ENCODE measurements at regions not wholly inside any gene's neighbourhood (a gene's known extent, or its start where the extent isn't known, plus 50 kb on each side); places are given as distances from the start of the nearest gene placed in this dataset.

- DNase-seq: no peak
Observed at GRCh38 chr12:89087876-89088275, 264.4 kb downstream of the DUSP6 start.

GRCh38 chr12:89087149-89087825 lies 265.0 kb downstream of the DUSP6 start:
- DNase-seq: no peak

GRCh38 chr12:89085421-89085820 lies 266.9 kb downstream of the DUSP6 start:
- no peak for DNase-seq

- DNase-seq: no peak
Observed at GRCh38 chr12:89084751-89085150, 267.6 kb downstream of the DUSP6 start.

GRCh38 chr12:89083491-89083890 lies 268.8 kb downstream of the DUSP6 start:
- no peak for DNase-seq

GRCh38 chr12:89082370-89082753 lies 269.9 kb downstream of the DUSP6 start:
- no peak for DNase-seq

GRCh38 chr12:89081719-89082369 lies 270.5 kb downstream of the DUSP6 start:
- no peak for DNase-seq

GRCh38 chr12:89080793-89081465 lies 271.4 kb downstream of the DUSP6 start:
- DNase-seq: no peak

- DNase-seq: no peak
Observed at GRCh38 chr12:89075880-89076540, 276.3 kb downstream of the DUSP6 start.

GRCh38 chr12:89073659-89074058 lies 278.6 kb downstream of the DUSP6 start:
- no peak for DNase-seq

GRCh38 chr12:89073027-89073398 lies 279.3 kb downstream of the DUSP6 start:
- no peak for DNase-seq

- DNase-seq: no peak
Observed at GRCh38 chr12:89072294-89073026, 279.8 kb downstream of the DUSP6 start.

- DNase-seq: no peak
Observed at GRCh38 chr12:89070603-89071002, 281.7 kb downstream of the DUSP6 start.

GRCh38 chr12:89069431-89069830 lies 282.9 kb downstream of the DUSP6 start:
- no peak for DNase-seq

- DNase-seq: no peak
Observed at GRCh38 chr12:89067421-89068187, 284.7 kb downstream of the DUSP6 start.

- no peak for DNase-seq
Observed at GRCh38 chr12:89064780-89065179, 287.5 kb downstream of the DUSP6 start.

- no peak for DNase-seq
Observed at GRCh38 chr12:89064151-89064550, 288.1 kb downstream of the DUSP6 start.

GRCh38 chr12:89062996-89063395 lies 289.3 kb downstream of the DUSP6 start:
- DNase-seq: no peak

- DNase-seq: no peak
Observed at GRCh38 chr12:89059721-89060541, 292.4 kb downstream of the DUSP6 start.

- no peak for DNase-seq
Observed at GRCh38 chr12:89059056-89059455, 293.2 kb downstream of the DUSP6 start.

- DNase-seq: no peak
Observed at GRCh38 chr12:89058402-89058801, 293.9 kb downstream of the DUSP6 start.

Measured in CD4-positive, alpha-beta T cell treated with Interleukin-15 for 1 hour (primary cell).